CD14-positive monocyte (primary cell): ENCODE measurements at regions not wholly inside any gene's neighbourhood (a gene's known extent, or its start where the extent isn't known, plus 50 kb on each side); places are given as distances from the start of the nearest gene placed in this dataset.

ENCODE experiments used
- DNase-seq, 3 donors: peaks; one replicate each; pipeline ENCODE4 v3.0.0-alpha.2; 2011 to 2022
- H2AFZ ChIP-seq: 2 replicates; pipeline ENCODE4 v1.6.0; 2012; ENCODE audit warnings: mild to moderate bottlenecking, low read depth, low read length, inconsistent platforms; ENCODE audit not compliant: insufficient read depth, poor library complexity, severe bottlenecking
- H3K27ac ChIP-seq, 2 donors: 1 replicate in 1 of 2; 2 replicates in 1 of 2; pipeline ENCODE4 v1.5.1; 2012 to 2013; ENCODE audit warnings: low read length in 2 of 2, control low read depth in 1 of 2, inconsistent platforms in 1 of 2, low read depth in 1 of 2, mild to moderate bottlenecking in 1 of 2
- H3K27me3 ChIP-seq, 2 donors: one replicate each; pipeline versions ENCODE4 v1.6.0 to v1.6.1; 2011 to 2013; ENCODE audit warnings: low read length in 2 of 2; ENCODE audit not compliant: control insufficient read depth in 2 of 2, insufficient read depth in 2 of 2
- H3K36me3 ChIP-seq, 2 donors: replicated peaks in 1 of 2; 1 replicate in 1 of 2; 2 replicates in 1 of 2; pipeline versions ENCODE4 v1.5.1 to v1.6.1; 2012 to 2013; ENCODE audit warnings: low read length in 2 of 2, control low read depth in 1 of 2, inconsistent platforms in 1 of 2, mild to moderate bottlenecking in 1 of 2; ENCODE audit not compliant: insufficient read depth in 2 of 2, control insufficient read depth in 1 of 2
- H3K4me1 ChIP-seq, 2 donors: 1 replicate in 1 of 2; 2 replicates in 1 of 2; pipeline versions ENCODE4 v1.5.1 to v1.6.1; 2012 to 2013; ENCODE audit warnings: low read length in 2 of 2, control low read depth in 1 of 2, inconsistent platforms in 1 of 2, mild to moderate bottlenecking in 1 of 2, moderate library complexity in 1 of 2; ENCODE audit not compliant: insufficient read depth in 2 of 2, control insufficient read depth in 1 of 2
- H3K4me2 ChIP-seq: replicated peaks from 2 replicates; pipeline ENCODE3; 2012; ENCODE audit warnings: low read length, moderate library complexity, mild to moderate bottlenecking; ENCODE audit not compliant: poor library complexity, severe bottlenecking; ENCODE audit errors: extremely low read depth
- H3K4me3 ChIP-seq, 3 experiments: fragments of 200-600 bp in 1 of 3; sonication (generic) in 1 of 3; replicated peaks in 1 of 3; 1 replicate in 2 of 3; 2 replicates in 1 of 3; pipeline ENCODE4 v1.5.1; 2011 to 2013; ENCODE audit warnings: low read length in 3 of 3, mild to moderate bottlenecking in 3 of 3, control low read depth in 2 of 3, low read depth in 2 of 3, inconsistent platforms in 1 of 3, moderate library complexity in 1 of 3
- H3K79me2 ChIP-seq: 2 replicates; pipeline ENCODE4 v1.6.0; 2012; ENCODE audit warnings: mild to moderate bottlenecking, control low read depth, inconsistent platforms, low read length, moderate library complexity; ENCODE audit not compliant: insufficient read depth
- H3K9ac ChIP-seq: 2 replicates; pipeline ENCODE4 v1.6.0; 2017; ENCODE audit warnings: low read length, mild to moderate bottlenecking; ENCODE audit not compliant: insufficient read depth, poor library complexity, severe bottlenecking
- H3K9me3 ChIP-seq, 2 donors: replicated peaks in 1 of 2; 1 replicate in 1 of 2; 2 replicates in 1 of 2; pipeline versions ENCODE4 v1.5.1 to v1.6.1; 2012 to 2013; ENCODE audit warnings: low read length in 2 of 2, control low read depth in 1 of 2; ENCODE audit not compliant: control insufficient read depth in 1 of 2, insufficient read depth in 1 of 2
- H4K20me1 ChIP-seq: 2 replicates; pipeline ENCODE4 v1.6.0; 2012; ENCODE audit warnings: mild to moderate bottlenecking, low read length, control low read depth, moderate library complexity; ENCODE audit not compliant: insufficient read depth
- H3K27ac Mint-ChIP-seq, 7 donors: one replicate each; pipeline ENCODE4 v1.8.0; 2020; ENCODE audit warnings: mild to moderate bottlenecking in 7 of 7, mixed read lengths in 7 of 7, moderate library complexity in 6 of 7, inconsistent platforms in 2 of 7
- H3K27me3 Mint-ChIP-seq, 3 donors: one replicate each; pipeline ENCODE4 v1.8.0; 2021 to 2022; ENCODE audit warnings: low read depth in 3 of 3, mild to moderate bottlenecking in 3 of 3, mixed read lengths in 3 of 3, moderate library complexity in 3 of 3, inconsistent platforms in 1 of 3
- H3K36me3 Mint-ChIP-seq, 2 donors: one replicate each; pipeline ENCODE4 v1.8.0; 2020; ENCODE audit warnings: mixed read lengths in 2 of 2, inconsistent platforms in 1 of 2, mild to moderate bottlenecking in 1 of 2
- H3K4me1 Mint-ChIP-seq: one replicate; pipeline ENCODE4 v1.8.0; 2020; ENCODE audit warnings: mild to moderate bottlenecking, mixed read lengths
- H3K4me3 Mint-ChIP-seq, 2 donors: one replicate each; pipeline ENCODE4 v1.8.0; 2020; ENCODE audit warnings: mild to moderate bottlenecking in 2 of 2, mixed read lengths in 2 of 2, moderate library complexity in 1 of 2
- H3K9me3 Mint-ChIP-seq, 7 donors: one replicate each; pipeline ENCODE4 v1.8.0; 2020 to 2022; ENCODE audit warnings: mixed read lengths in 7 of 7, mild to moderate bottlenecking in 6 of 7, moderate library complexity in 6 of 7, inconsistent platforms in 2 of 7
- WGBS: methylation state at CpG from one replicate; pipeline ENCODE4 v1.1.5; 2013; ENCODE audit warnings: missing lambda C conversion rate; ENCODE audit not compliant: insufficient coverage; 5-methylcytosine and 5-hydroxymethylcytosine counted together
- intact Hi-C, 2 donors: fragments of 100-400 bp; cut with micrococcal nuclease; formaldehyde crosslinking; loops; one replicate each; pipeline versions ENCODE4 v1.15.0 to v1.15.1; 2023
- TF ChIP-seq, protein P1 (sequence below): fragments of 200-600 bp; IDR thresholded peaks from one replicate; pipeline ENCODE4 v1.8.0; 2022; ENCODE audit warnings: antibody characterized with exemption, mild to moderate bottlenecking

GRCh38 chr15:66859688-66860253, 157.7 kb downstream of the SMAD6 start:
- Mint-ChIP-seq H3K9me3 (no peaks in the 10 kb centered on the region), H3K27ac (peak overlapping the region in 2 of 7 donors; percentile 6 to 22), H3K27me3 (peaks cover 0 to 10% (median 7%) of the 10 kb centered on the region in 3 donors), H3K4me3 (no peak overlapping the region), H3K4me1 (peaks cover 10% of the 10 kb centered on the region), H3K36me3 (peaks cover 15 to 23% of the 10 kb centered on the region in 2 donors)
- Histone ChIP-seq H3K9me3 (no peaks in the 10 kb centered on the region), H3K9ac (no peak overlapping the region), H3K4me2 (no peak overlapping the region), H3K27ac (no peak overlapping the region), H3K36me3 (peaks cover 0 to 3% of the 10 kb centered on the region in 2 donors), H3K4me3 (no peak overlapping the region), H3K79me2 (no peaks in the 10 kb centered on the region), H2AFZ (no peak overlapping the region), H3K4me1 (peaks cover 0 to 5% of the 10 kb centered on the region in 2 donors), H4K20me1 (no peaks in the 10 kb centered on the region), H3K27me3 (no peaks in the 10 kb centered on the region)
- no peak for DNase-seq
- intact Hi-C loops, result loop anchor here in 1 of 2 donors (5.0 kb wide), 1 partner anchor 67 kb away; no protein-coding TSS in a partner anchor
- TF ChIP-seq, protein P1, sequence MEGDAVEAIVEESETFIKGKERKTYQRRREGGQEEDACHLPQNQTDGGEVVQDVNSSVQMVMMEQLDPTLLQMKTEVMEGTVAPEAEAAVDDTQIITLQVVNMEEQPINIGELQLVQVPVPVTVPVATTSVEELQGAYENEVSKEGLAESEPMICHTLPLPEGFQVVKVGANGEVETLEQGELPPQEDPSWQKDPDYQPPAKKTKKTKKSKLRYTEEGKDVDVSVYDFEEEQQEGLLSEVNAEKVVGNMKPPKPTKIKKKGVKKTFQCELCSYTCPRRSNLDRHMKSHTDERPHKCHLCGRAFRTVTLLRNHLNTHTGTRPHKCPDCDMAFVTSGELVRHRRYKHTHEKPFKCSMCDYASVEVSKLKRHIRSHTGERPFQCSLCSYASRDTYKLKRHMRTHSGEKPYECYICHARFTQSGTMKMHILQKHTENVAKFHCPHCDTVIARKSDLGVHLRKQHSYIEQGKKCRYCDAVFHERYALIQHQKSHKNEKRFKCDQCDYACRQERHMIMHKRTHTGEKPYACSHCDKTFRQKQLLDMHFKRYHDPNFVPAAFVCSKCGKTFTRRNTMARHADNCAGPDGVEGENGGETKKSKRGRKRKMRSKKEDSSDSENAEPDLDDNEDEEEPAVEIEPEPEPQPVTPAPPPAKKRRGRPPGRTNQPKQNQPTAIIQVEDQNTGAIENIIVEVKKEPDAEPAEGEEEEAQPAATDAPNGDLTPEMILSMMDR, result no peak
- 98% methylated on average over 4 of the region's 8 CpGs for WGBS

DNA sequence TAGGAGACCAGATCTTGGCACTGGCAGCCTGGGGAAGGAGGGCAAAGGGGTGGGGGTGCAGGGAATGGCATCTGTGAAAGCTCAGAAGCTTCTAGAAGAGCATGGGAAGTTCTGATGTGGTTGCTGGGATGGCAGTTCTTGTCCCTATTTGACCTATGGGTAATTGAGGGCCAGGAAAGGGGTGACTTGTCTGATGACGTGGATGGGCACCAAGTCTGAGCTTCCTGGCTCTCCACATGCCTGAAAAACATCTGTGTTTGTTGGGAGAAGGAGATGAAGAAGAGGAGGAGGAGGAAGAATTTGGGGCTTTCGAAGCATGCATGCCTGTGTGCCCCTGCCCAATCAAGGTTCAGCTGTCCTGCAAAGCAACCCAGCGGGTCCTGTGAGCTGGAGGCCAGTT, 158.8 kb downstream of the SMAD6 start:
- Mint-ChIP-seq H3K9me3 (peaks cover 0 to 4% (median 0%) of the 10 kb centered on the region in 7 donors), H3K36me3 (peaks cover 15 to 24% of the 10 kb centered on the region in 2 donors), H3K4me3 (no peak overlapping the region), H3K27ac (no peak overlapping the region), H3K27me3 (peaks cover 0 to 4% (median 1%) of the 10 kb centered on the region in 3 donors), H3K4me1 (peaks cover 21% of the 10 kb centered on the region)
- 91% methylated on average over 2 of the region's 3 CpGs for WGBS
- no peak overlapping the region for H2AFZ ChIP-seq
- H3K4me2 ChIP-seq, result no peak overlapping the region
- no peaks in the 10 kb centered on the region for H3K9me3 ChIP-seq
- peaks cover 8 to 14% of the 10 kb centered on the region in 2 donors for H3K4me1 ChIP-seq
- H3K27me3 ChIP-seq, result no peaks in the 10 kb centered on the region
- intact Hi-C loops, result loop anchor here in 1 of 2 donors (5.0 kb wide), 1 partner anchor 69 kb away; no protein-coding TSS in a partner anchor
- TF ChIP-seq, protein P1, result peak; percentile 2
- H3K4me3 ChIP-seq, result no peak overlapping the region
- no peaks in the 10 kb centered on the region for H4K20me1 ChIP-seq
- H3K9ac ChIP-seq, result no peak overlapping the region
- peaks cover 0 to 3% of the 10 kb centered on the region in 2 donors for H3K36me3 ChIP-seq
- DNase-seq, result no peak
- H3K79me2 ChIP-seq, result no peaks in the 10 kb centered on the region
- no peak overlapping the region for H3K27ac ChIP-seq
